Endothelial cell of umbilical vein (primary cell): ENCODE measurements at regions not wholly inside any gene's neighbourhood (a gene's known extent, or its start where the extent isn't known, plus 50 kb on each side); places are given as distances from the start of the nearest gene placed in this dataset.

Source experiments
- BruUV-seq: library from RNA; stranded (reverse); fragments of 400-500 nt; replicated peaks from 2 replicates; lab custom pipeline; 2021; lab: Mats Ljungman, UMichigan
- CTCF ChIA-PET: fragments of 300-600, 350-600 bp; sonication (Branson Sonifier 250); formaldehyde crosslinking; loops from one replicate; lab custom pipeline; 2021; ENCODE audit warnings: antibody characterized with exemption, inconsistent platforms; lab: Charles Lee
- POLR2A ChIA-PET: fragments of 300-600, 350-600 bp; sonication (Branson Sonifier 250); formaldehyde crosslinking; loops from one replicate; lab custom pipeline; 2021; ENCODE audit warnings: antibody characterized with exemption, inconsistent platforms; lab: Charles Lee
- DNase-seq: peaks from one replicate; pipeline ENCODE4 v3.0.0-alpha.2; 2011; ENCODE audit warnings: low read depth, low spot score
- FAIRE-seq: peaks from 2 replicates; lab custom pipeline; 2011; peaks lifted over from hg19 to GRCh38; lab: Jason Lieb, UNC
- H2AFZ ChIP-seq: 2 replicates; pipeline ENCODE4 v1.6.0; 2012; ENCODE audit warnings: low read depth, low read length, control low read depth, inconsistent platforms
- H3K27ac ChIP-seq: 2 replicates; pipeline ENCODE4 v1.5.1; 2011; ENCODE audit warnings: low read depth, mild to moderate bottlenecking, control low read depth, low read length, moderate library complexity; ENCODE audit not compliant: insufficient read depth
- H3K27me3 ChIP-seq, 2 experiments: 2 replicates each; pipeline versions ENCODE4 v1.6.0 to v1.6.1; 2011; ENCODE audit warnings: low read length in 2 of 2, mixed read lengths in 1 of 2; ENCODE audit not compliant: control insufficient read depth in 2 of 2, insufficient read depth in 2 of 2
- H3K36me3 ChIP-seq, 2 experiments: 2 replicates in 1 of 2; 3 replicates in 1 of 2; pipeline ENCODE4 v1.5.1; 2011; ENCODE audit warnings: low read length in 2 of 2, mild to moderate bottlenecking in 1 of 2, moderate library complexity in 1 of 2; ENCODE audit not compliant: control insufficient read depth in 2 of 2, insufficient read depth in 2 of 2; ENCODE audit errors: extremely low read depth in 1 of 2
- H3K4me1 ChIP-seq: 3 replicates; pipeline ENCODE4 v1.5.1; 2011; ENCODE audit warnings: mild to moderate bottlenecking, low read length; ENCODE audit not compliant: control insufficient read depth, insufficient read depth; ENCODE audit errors: extremely low read depth
- H3K4me2 ChIP-seq: 2 replicates; pipeline ENCODE4 v1.6.1; 2011; ENCODE audit warnings: low read length, control low read depth, mixed read lengths; ENCODE audit not compliant: insufficient read depth
- H3K4me3 ChIP-seq, 3 experiments: fragments of 200-600 bp in 1 of 3; sonication (generic), shearing (Covaris generic) in 1 of 3; replicated peaks in 1 of 3; 2 replicates each; pipeline ENCODE4 v1.5.1; 2011 to 2016; ENCODE audit warnings: control low read depth in 3 of 3, low read length in 3 of 3, mild to moderate bottlenecking in 2 of 3, inconsistent platforms in 1 of 3, low read depth in 1 of 3, moderate library complexity in 1 of 3; ENCODE audit not compliant: insufficient read depth in 1 of 3
- H3K79me2 ChIP-seq: 2 replicates; pipeline ENCODE4 v1.6.0; 2012; ENCODE audit warnings: low read length, inconsistent platforms; ENCODE audit not compliant: control insufficient read depth, insufficient read depth
- H3K9ac ChIP-seq: replicated peaks from 2 replicates; pipeline ENCODE3; 2011; ENCODE audit warnings: low read length, control low read depth; ENCODE audit not compliant: insufficient read depth; ENCODE audit errors: extremely low read depth
- H3K9me1 ChIP-seq: replicated peaks from 3 replicates; pipeline ENCODE4 v1.6.0; 2011; ENCODE audit warnings: mild to moderate bottlenecking, low read length; ENCODE audit not compliant: control insufficient read depth, insufficient read depth; ENCODE audit errors: extremely low read depth
- H3K9me3 ChIP-seq: replicated peaks from 2 replicates; pipeline ENCODE4 v1.5.1; 2012; ENCODE audit warnings: low read length, inconsistent platforms; ENCODE audit not compliant: control insufficient read depth, insufficient read depth
- H4K20me1 ChIP-seq: replicated peaks from 2 replicates; pipeline ENCODE3; 2011; ENCODE audit warnings: mild to moderate bottlenecking, low read length; ENCODE audit not compliant: control insufficient read depth, insufficient read depth; ENCODE audit errors: extremely low read depth
- CTCF ChIP-seq, 2 donors: IDR thresholded peaks; 1 replicate in 1 of 2; 2 replicates in 1 of 2; pipeline ENCODE4 v1.5.1; 2011; ENCODE audit warnings: low read length in 2 of 2, mild to moderate bottlenecking in 2 of 2, moderate library complexity in 2 of 2, control low read depth in 1 of 2, inconsistent platforms in 1 of 2, low read depth in 1 of 2; ENCODE audit not compliant: insufficient read depth in 1 of 2; ENCODE audit errors: extremely low read depth in 1 of 2
- EZH2 ChIP-seq: IDR thresholded peaks from 2 replicates; pipeline ENCODE4 v1.6.1; 2012; ENCODE audit warnings: borderline replicate concordance, low read depth, mild to moderate bottlenecking, moderate library complexity, low read length, inconsistent platforms; ENCODE audit not compliant: severe bottlenecking
- FOS ChIP-seq: IDR thresholded peaks from 2 replicates; pipeline ENCODE4 v1.6.1; 2011; ENCODE audit warnings: mild to moderate bottlenecking, low read length, moderate library complexity, borderline replicate concordance; ENCODE audit not compliant: insufficient read depth
- GATA2 ChIP-seq: IDR thresholded peaks from 2 replicates; pipeline ENCODE4 v1.7.0; 2011; ENCODE audit warnings: low read depth, mild to moderate bottlenecking, moderate library complexity, mixed read lengths, low read length; ENCODE audit not compliant: insufficient read length, insufficient read depth
- JUN ChIP-seq: IDR thresholded peaks from 2 replicates; pipeline ENCODE4 v1.6.1; 2011; ENCODE audit warnings: borderline replicate concordance, low read depth; ENCODE audit not compliant: insufficient read length, insufficient read depth
- MAX ChIP-seq: IDR thresholded peaks from 2 replicates; pipeline ENCODE4 v1.6.1; 2011; ENCODE audit not compliant: insufficient read depth, insufficient read length
- MYC ChIP-seq: IDR thresholded peaks from one replicate; pipeline ENCODE4 v1.6.1; 2011; ENCODE audit warnings: mild to moderate bottlenecking, low read depth, low read length
- POLR2A ChIP-seq: IDR thresholded peaks from 2 replicates; pipeline ENCODE4 v1.6.1; 2012; ENCODE audit warnings: low read depth, mild to moderate bottlenecking, control low read depth, low read length
- POLR2AphosphoS5 ChIP-seq: IDR thresholded peaks from 2 replicates; pipeline ENCODE4 v1.6.1; 2012; ENCODE audit warnings: low read depth, mild to moderate bottlenecking, control low read depth, low read length, moderate library complexity; ENCODE audit not compliant: insufficient read depth
- dilution Hi-C: fragments of 300-500 bp; cut with MboI; formaldehyde crosslinking; loops from one replicate; pipeline ENCODE4 v1.15.0; 2019; ENCODE audit warnings: low sequenced_read_pairs; ENCODE audit not compliant: extremely low pct_ligation_motif_present
- intact Hi-C: fragments of 100-400 bp; cut with micrococcal nuclease; formaldehyde crosslinking; loops from one replicate; pipeline ENCODE4 v1.10.0; 2022

- TF ChIP-seq POLR2A: no peak
- no peak for TF ChIP-seq POLR2AphosphoS5
- TF ChIP-seq EZH2: no peak
- no peak for TF ChIP-seq CTCF (IDR thresholded peaks at IDR 0.05; ENCODE audit: extremely low read depth in 1 of 2, insufficient read depth in 1 of 2, low read depth in 1 of 2, low read length in 2 of 2)
- TF ChIP-seq MAX: no peak
- no peak for TF ChIP-seq FOS
- TF ChIP-seq MYC: no peak
- no peak for TF ChIP-seq GATA2
- TF ChIP-seq JUN: no peak
- CTCF ChIA-PET: interaction anchor here (2.0 kb wide), 1 partner anchor 10 kb away, joined by 8 read pairs; no protein-coding TSS in a partner anchor
- H3K79me2 ChIP-seq: no peaks in the 10 kb centered on the region
- no peak overlapping the region for H3K27ac ChIP-seq
- H3K9me1 ChIP-seq: no peaks in the 10 kb centered on the region
- dilution Hi-C loops (no loop called here), intact Hi-C loops (no loop called here)
- POLR2A ChIA-PET: no interaction called here
- no peaks in the 10 kb centered on the region for H3K4me1 ChIP-seq
- H3K4me2 ChIP-seq: no peak overlapping the region
- H3K9me3 ChIP-seq: no peaks in the 10 kb centered on the region
- no peaks in the 10 kb centered on the region for H3K36me3 ChIP-seq
- H3K27me3 ChIP-seq: no peaks in the 10 kb centered on the region
- no peak overlapping the region for H3K4me3 ChIP-seq
- no peak overlapping the region for H3K9ac ChIP-seq
- no TSS peak for BruUV-seq
- no peak overlapping the region for H2AFZ ChIP-seq
- DNase-seq (no peak), FAIRE-seq (no peak)
- no peaks in the 10 kb centered on the region for H4K20me1 ChIP-seq
These were observed 109.5 kb upstream of the MIR17HG start for GRCh38 chr13:91238036-91238435.
